ENCODE measurements at regions not wholly inside any gene's neighbourhood (a gene's known extent, or its start where the extent isn't known, plus 50 kb on each side); places are given as distances from the start of the nearest gene placed in this dataset.

GRCh38 chr2:226520723-226521122 is 278.9 kb downstream of the IRS1 start:
- no peak for TF ChIP-seq CTCF (IDR thresholded peaks at IDR 0.05)
- Histone ChIP-seq H3K27ac (no peak overlapping the region), H3K9ac (ENCODE audit: low read depth in 2 of 2, low read length in 2 of 2) (no peak overlapping the region), H3K4me3 (no peak overlapping the region), H3K27me3 (no peaks in the 10 kb centered on the region), H3K36me3 (no peaks in the 10 kb centered on the region), H3K4me1 (no peaks in the 10 kb centered on the region), H3K9me3 (no peaks in the 10 kb centered on the region)
- intact Hi-C loops (cut with DNase I): no loop called here
- no peak for DNase-seq

GRCh38 chr2:226515344-226516055 is 284.1 kb downstream of the IRS1 start:
- no peak for DNase-seq
- no peak overlapping the region for H3K27ac ChIP-seq
- intact Hi-C loops (cut with DNase I): no loop called here

GRCh38 chr2:226514895-226515294 is 284.7 kb downstream of the IRS1 start:
- no peak for DNase-seq
- Histone ChIP-seq H3K9ac (ENCODE audit: low read depth in 2 of 2, low read length in 2 of 2) (no peak overlapping the region), H3K4me3 (no peak overlapping the region), H3K9me3 (no peaks in the 10 kb centered on the region), H3K27ac (no peak overlapping the region), H3K36me3 (no peaks in the 10 kb centered on the region), H3K4me1 (no peaks in the 10 kb centered on the region), H3K27me3 (no peaks in the 10 kb centered on the region)
- TF ChIP-seq CTCF (IDR thresholded peaks at IDR 0.05): no peak
- intact Hi-C loops (cut with DNase I): no loop called here

More at GRCh38 chr2:226515344-226516055, 284.1 kb downstream of the IRS1 start:
- Histone ChIP-seq H3K27me3 (no peaks in the 10 kb centered on the region), H3K9me3 (no peaks in the 10 kb centered on the region), H3K4me3 (no peak overlapping the region), H3K9ac (ENCODE audit: low read depth in 2 of 2, low read length in 2 of 2) (no peak overlapping the region), H3K4me1 (no peaks in the 10 kb centered on the region), H3K36me3 (no peaks in the 10 kb centered on the region)
- no peak for TF ChIP-seq CTCF (IDR thresholded peaks at IDR 0.05)

GRCh38 chr2:226511311-226511710 is 288.3 kb downstream of the IRS1 start:
- no peak overlapping the region for H3K4me3 ChIP-seq
- H3K27ac ChIP-seq: no peak overlapping the region

GRCh38 chr2:226508683-226509082 is 290.9 kb downstream of the IRS1 start:
- Histone ChIP-seq H3K9me3 (no peaks in the 10 kb centered on the region), H3K4me1 (no peaks in the 10 kb centered on the region), H3K27ac (no peak overlapping the region), H3K36me3 (no peaks in the 10 kb centered on the region), H3K9ac (ENCODE audit: low read depth in 2 of 2, low read length in 2 of 2) (no peak overlapping the region), H3K27me3 (no peaks in the 10 kb centered on the region), H3K4me3 (no peak overlapping the region)
- intact Hi-C loops (cut with DNase I): no loop called here
- TF ChIP-seq CTCF (IDR thresholded peaks at IDR 0.05): no peak
- DNase-seq: no peak

More at GRCh38 chr2:226511311-226511710, 288.3 kb downstream of the IRS1 start:
- TF ChIP-seq CTCF (IDR thresholded peaks at IDR 0.05): no peak
- Histone ChIP-seq H3K27me3 (no peaks in the 10 kb centered on the region), H3K36me3 (no peaks in the 10 kb centered on the region), H3K4me1 (no peaks in the 10 kb centered on the region), H3K9me3 (no peaks in the 10 kb centered on the region), H3K9ac (ENCODE audit: low read depth in 2 of 2, low read length in 2 of 2) (no peak overlapping the region)
- intact Hi-C loops (cut with DNase I): no loop called here
- DNase-seq: no peak
